ENCODE measurements at regions not wholly inside any gene's neighbourhood (a gene's known extent, or its start where the extent isn't known, plus 50 kb on each side); places are given as distances from the start of the nearest gene placed in this dataset.
A peak's percentile ranks its signal among the peaks of the same experiment; 100 is the strongest.

GRCh38 chr1:31497601-31498000 lies 78.7 kb upstream of the TINAGL1 start:
- TF ChIP-seq CTCF (IDR thresholded peaks at IDR 0.05): no peak
- Histone ChIP-seq H3K9me3 (no peaks in the 10 kb centered on the region), H3K27me3 (no peaks in the 10 kb centered on the region), H3K27ac (no peak overlapping the region), H3K36me3 (no peaks in the 10 kb centered on the region), H3K4me1 (no peaks in the 10 kb centered on the region), H3K4me3 (no peak overlapping the region)
- peak in 1 of 2 donors; percentile 1 for DNase-seq (ENCODE audit: low spot score in 2 of 2)
- intact Hi-C loops (cut with DNase I): no loop called here

GRCh38 chr1:31498376-31499040 lies 77.8 kb upstream of the TINAGL1 start:
- intact Hi-C loops (cut with DNase I): no loop called here
- Histone ChIP-seq H3K9me3 (no peaks in the 10 kb centered on the region), H3K4me1 (no peaks in the 10 kb centered on the region), H3K27ac (no peak overlapping the region), H3K36me3 (no peaks in the 10 kb centered on the region), H3K27me3 (no peaks in the 10 kb centered on the region), H3K4me3 (no peak overlapping the region)
- peak in 1 of 2 donors; percentile 43 for DNase-seq (ENCODE audit: low spot score in 2 of 2)
- no peak for TF ChIP-seq CTCF (IDR thresholded peaks at IDR 0.05)

GRCh38 chr1:31501505-31501904 lies 74.8 kb upstream of the TINAGL1 start:
- DNase-seq (ENCODE audit: low spot score in 2 of 2): no peak
- Histone ChIP-seq H3K36me3 (no peaks in the 10 kb centered on the region), H3K4me1 (no peaks in the 10 kb centered on the region), H3K4me3 (no peak overlapping the region), H3K9me3 (no peaks in the 10 kb centered on the region), H3K27me3 (no peaks in the 10 kb centered on the region), H3K27ac (no peak overlapping the region)
- intact Hi-C loops (cut with DNase I): no loop called here
- no peak for TF ChIP-seq CTCF (IDR thresholded peaks at IDR 0.05)

GRCh38 chr1:31502253-31502652 lies 74.1 kb upstream of the TINAGL1 start:
- TF ChIP-seq CTCF (IDR thresholded peaks at IDR 0.05): no peak
- Histone ChIP-seq H3K27me3 (no peaks in the 10 kb centered on the region), H3K9me3 (no peaks in the 10 kb centered on the region), H3K4me3 (no peak overlapping the region), H3K4me1 (no peaks in the 10 kb centered on the region), H3K36me3 (no peaks in the 10 kb centered on the region), H3K27ac (no peak overlapping the region)
- no peak for DNase-seq (ENCODE audit: low spot score in 2 of 2)
- intact Hi-C loops (cut with DNase I): no loop called here

- no peak overlapping the region for H3K27ac ChIP-seq
- DNase-seq (ENCODE audit: low spot score in 2 of 2): peak in 1 of 2 donors; percentile 44
- H3K9me3 ChIP-seq: no peaks in the 10 kb centered on the region
- H3K36me3 ChIP-seq: no peaks in the 10 kb centered on the region
- no peak for TF ChIP-seq CTCF (IDR thresholded peaks at IDR 0.05)
- intact Hi-C loops (cut with DNase I): no loop called here
- no peak overlapping the region for H3K4me3 ChIP-seq
- no peaks in the 10 kb centered on the region for H3K4me1 ChIP-seq
- no peaks in the 10 kb centered on the region for H3K27me3 ChIP-seq
Measured at GRCh38 chr1:31502926-31503511, 73.3 kb upstream of the TINAGL1 start.

Data from ascending aorta (tissue), 2 donors.